ENCODE measurements at regions not wholly inside any gene's neighbourhood (a gene's known extent, or its start where the extent isn't known, plus 50 kb on each side); places are given as distances from the start of the nearest gene placed in this dataset.

DNA sequence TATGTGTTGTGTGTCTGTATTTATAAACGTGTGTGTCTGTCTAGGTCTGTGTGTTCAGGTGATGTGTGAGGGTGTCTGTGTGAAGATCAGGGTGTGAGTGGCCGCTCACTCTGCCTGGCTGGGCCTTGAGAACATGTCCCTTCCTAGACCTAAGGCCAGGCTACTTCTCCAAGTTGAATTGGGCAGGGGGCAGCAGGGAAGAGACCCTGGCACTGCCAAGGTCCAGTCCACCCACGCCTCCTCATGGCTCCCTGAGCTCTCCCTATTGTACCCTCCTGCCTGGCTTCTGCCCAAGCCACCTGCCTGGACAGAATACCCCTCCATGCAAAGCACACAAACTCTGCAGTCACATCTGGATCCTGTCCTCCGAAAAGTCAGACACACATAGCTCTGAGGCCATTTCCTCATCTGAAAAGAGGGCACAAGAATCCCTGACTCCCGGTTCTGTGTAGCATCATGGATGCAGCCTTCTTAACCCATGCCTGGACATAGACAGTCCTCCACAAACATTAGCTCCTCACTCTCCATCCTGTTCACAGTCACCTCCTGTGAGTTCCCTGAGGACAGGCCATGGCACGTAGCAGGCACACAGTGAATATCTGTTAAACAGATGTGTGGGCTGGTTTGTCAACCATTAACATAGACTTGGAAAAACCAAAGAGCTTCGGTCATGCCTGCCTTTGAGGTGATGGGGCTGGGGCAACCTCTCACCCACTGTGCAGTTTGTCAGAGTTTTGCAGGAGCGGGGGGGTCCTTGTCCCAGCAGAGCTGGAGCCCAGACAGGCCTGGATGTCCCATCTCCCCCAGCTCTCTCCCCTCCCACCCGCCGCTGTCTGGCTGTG is 167.8 kb upstream of the MVB12B start:
- no TSS peak for BruUV-seq (replicated peaks)
- ChIA-PET POLR2A (no interaction called here), CTCF (interaction anchor here (0.6 kb wide), 1 partner anchor 751 kb away, joined by 4 read pairs; no protein-coding TSS in a partner anchor)
- H3K9me3 Mint-ChIP-seq (ENCODE audit: unreplicated experiment), result no peaks in the 10 kb centered on the region
- H3K36me3 Mint-ChIP-seq (ENCODE audit: insufficient read depth, unreplicated experiment), result no peaks in the 10 kb centered on the region
- TF ChIP-seq, protein P1, sequence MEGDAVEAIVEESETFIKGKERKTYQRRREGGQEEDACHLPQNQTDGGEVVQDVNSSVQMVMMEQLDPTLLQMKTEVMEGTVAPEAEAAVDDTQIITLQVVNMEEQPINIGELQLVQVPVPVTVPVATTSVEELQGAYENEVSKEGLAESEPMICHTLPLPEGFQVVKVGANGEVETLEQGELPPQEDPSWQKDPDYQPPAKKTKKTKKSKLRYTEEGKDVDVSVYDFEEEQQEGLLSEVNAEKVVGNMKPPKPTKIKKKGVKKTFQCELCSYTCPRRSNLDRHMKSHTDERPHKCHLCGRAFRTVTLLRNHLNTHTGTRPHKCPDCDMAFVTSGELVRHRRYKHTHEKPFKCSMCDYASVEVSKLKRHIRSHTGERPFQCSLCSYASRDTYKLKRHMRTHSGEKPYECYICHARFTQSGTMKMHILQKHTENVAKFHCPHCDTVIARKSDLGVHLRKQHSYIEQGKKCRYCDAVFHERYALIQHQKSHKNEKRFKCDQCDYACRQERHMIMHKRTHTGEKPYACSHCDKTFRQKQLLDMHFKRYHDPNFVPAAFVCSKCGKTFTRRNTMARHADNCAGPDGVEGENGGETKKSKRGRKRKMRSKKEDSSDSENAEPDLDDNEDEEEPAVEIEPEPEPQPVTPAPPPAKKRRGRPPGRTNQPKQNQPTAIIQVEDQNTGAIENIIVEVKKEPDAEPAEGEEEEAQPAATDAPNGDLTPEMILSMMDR (IDR thresholded peaks at IDR 0.05; ENCODE audit: unreplicated experiment), result no peak
- intact Hi-C loops (cut with micrococcal nuclease), result no loop called here
- H3K4me3 Mint-ChIP-seq (ENCODE audit: unreplicated experiment), result no peak overlapping the region
- DNase-seq (ENCODE audit: unreplicated experiment), result no peak
- no peak overlapping the region for H3K27ac Mint-ChIP-seq (ENCODE audit: low read depth, unreplicated experiment)
- H3K4me1 Mint-ChIP-seq (ENCODE audit: insufficient read depth, unreplicated experiment), result no peaks in the 10 kb centered on the region
- peaks cover 54% of the 10 kb centered on the region for H3K27me3 Mint-ChIP-seq (ENCODE audit: insufficient read depth, unreplicated experiment)

DNA sequence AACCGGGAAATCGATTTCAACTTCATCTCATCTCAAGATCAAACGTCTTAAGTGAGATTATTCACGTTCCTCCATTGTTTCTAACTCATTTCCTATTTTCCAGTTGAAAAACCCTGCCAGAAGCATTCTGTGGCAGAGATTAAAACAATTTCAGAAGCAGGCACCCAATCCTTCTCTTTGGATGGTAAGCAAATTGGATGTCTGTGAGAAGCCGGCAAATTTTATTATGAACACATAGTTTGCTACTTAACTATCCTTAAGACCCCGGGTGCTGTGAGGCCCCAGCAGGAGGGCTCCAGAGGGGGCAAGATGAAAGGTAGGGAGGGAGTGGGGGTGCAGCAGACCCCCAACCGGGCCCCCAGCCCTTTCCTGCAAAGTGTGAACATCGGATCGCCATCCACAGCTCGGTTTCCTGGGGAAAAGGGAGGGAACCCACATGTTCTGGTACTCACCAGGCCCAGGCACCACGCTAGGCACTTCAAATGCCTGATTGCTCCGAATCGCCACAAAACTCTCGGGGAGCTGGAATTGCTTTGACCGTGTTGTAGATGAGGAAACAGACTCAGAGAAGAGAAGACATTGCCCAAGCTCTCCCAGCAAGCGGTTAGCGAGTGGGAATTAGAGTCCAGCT is 167.1 kb upstream of the MVB12B start:
- CTCF ChIA-PET, result interaction anchor here (0.6 kb wide), 1 partner anchor 751 kb away, joined by 4 read pairs; no protein-coding TSS in a partner anchor
- Mint-ChIP-seq H3K4me1 (ENCODE audit: insufficient read depth, unreplicated experiment) (no peaks in the 10 kb centered on the region), H3K36me3 (ENCODE audit: insufficient read depth, unreplicated experiment) (no peaks in the 10 kb centered on the region), H3K27ac (ENCODE audit: low read depth, unreplicated experiment) (no peak overlapping the region), H3K9me3 (ENCODE audit: unreplicated experiment) (no peaks in the 10 kb centered on the region), H3K27me3 (ENCODE audit: insufficient read depth, unreplicated experiment) (peaks cover 46% of the 10 kb centered on the region), H3K4me3 (ENCODE audit: unreplicated experiment) (no peak overlapping the region)
- TF ChIP-seq, protein P1 (IDR thresholded peaks at IDR 0.05; ENCODE audit: unreplicated experiment), result no peak
- BruUV-seq (replicated peaks), result no TSS peak
- intact Hi-C loops (cut with micrococcal nuclease), result no loop called here
- no peak for DNase-seq (ENCODE audit: unreplicated experiment)
- POLR2A ChIA-PET, result no interaction called here

DNA sequence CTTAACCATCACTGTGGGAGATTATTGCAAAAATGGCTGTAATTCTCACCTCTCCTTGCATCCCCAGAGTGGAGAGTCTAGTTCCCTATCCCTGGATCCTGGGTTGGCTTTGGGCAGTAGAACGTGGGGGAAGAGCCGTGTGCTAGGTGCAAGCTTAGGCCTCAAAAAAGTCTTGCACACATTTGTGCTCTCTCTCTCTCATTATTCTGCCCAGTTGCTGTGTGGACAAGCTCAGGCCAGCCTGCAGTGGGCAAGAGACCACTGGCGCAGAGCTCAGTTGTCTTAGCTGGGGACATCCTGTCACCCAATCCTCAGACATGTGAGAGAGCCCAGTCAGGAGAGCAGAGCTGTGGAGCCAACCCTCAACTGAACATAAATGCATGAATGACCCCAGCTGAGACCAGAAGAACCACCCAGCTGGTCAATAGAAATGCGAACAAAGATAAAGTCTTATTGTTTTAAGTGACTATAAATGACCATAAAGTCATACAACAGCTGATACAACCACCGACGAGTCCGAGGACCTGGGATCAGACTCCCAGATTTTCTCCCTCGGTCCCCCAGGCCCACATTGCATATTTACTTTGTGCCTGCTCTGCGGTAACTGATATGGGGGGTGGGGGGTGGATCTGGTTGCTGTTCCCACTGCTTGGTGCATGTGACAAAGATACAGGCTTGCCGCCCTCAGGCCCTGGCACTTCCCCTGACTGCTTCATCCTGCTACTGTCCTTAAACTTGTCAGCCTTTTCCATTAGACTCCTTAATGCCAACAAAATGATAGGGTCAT is 166.4 kb upstream of the MVB12B start:
- no TSS peak for BruUV-seq (replicated peaks)
- CTCF ChIA-PET, result interaction anchor here (0.6 kb wide), 1 partner anchor 68 kb away, joined by 3 read pairs; no protein-coding TSS in a partner anchor
- peaks cover 50% of the 10 kb centered on the region for H3K27me3 Mint-ChIP-seq (ENCODE audit: insufficient read depth, unreplicated experiment)
- no peaks in the 10 kb centered on the region for H3K9me3 Mint-ChIP-seq (ENCODE audit: unreplicated experiment)
- DNase-seq (ENCODE audit: unreplicated experiment), result no peak
- no peaks in the 10 kb centered on the region for H3K36me3 Mint-ChIP-seq (ENCODE audit: insufficient read depth, unreplicated experiment)
- POLR2A ChIA-PET, result no interaction called here
- no peak overlapping the region for H3K27ac Mint-ChIP-seq (ENCODE audit: low read depth, unreplicated experiment)
- TF ChIP-seq, protein P1 (IDR thresholded peaks at IDR 0.05; ENCODE audit: unreplicated experiment), result no peak
- no peaks in the 10 kb centered on the region for H3K4me1 Mint-ChIP-seq (ENCODE audit: insufficient read depth, unreplicated experiment)
- H3K4me3 Mint-ChIP-seq (ENCODE audit: unreplicated experiment), result no peak overlapping the region
- intact Hi-C loops (cut with micrococcal nuclease), result no loop called here

DNA sequence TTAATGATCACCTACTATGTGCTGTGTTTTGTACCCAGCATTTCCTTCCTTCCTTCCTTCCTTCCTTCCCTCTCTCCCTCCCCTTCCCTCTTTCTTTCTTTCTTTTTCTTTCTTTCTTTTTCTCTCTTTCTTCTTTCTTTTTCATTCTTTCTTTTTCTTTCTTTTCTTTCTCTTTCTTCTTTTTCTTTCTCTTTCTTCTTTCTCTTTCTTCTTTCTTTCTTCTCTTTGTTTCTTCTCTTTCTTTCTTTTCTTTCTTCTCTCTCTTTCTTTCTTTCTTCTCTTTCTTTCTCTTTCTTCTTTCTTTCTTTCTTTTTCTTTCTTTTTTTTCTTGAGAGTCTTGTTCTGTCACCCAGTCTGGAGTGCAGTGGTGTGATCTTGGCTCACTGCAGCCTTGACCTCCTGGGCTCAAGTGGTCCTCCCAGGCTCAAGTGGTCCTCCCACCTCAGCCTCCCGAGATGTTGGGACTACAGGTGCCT is 165.7 kb upstream of the MVB12B start:
- Mint-ChIP-seq H3K4me3 (ENCODE audit: unreplicated experiment) (no peak overlapping the region), H3K4me1 (ENCODE audit: insufficient read depth, unreplicated experiment) (no peaks in the 10 kb centered on the region), H3K27ac (ENCODE audit: low read depth, unreplicated experiment) (no peak overlapping the region), H3K36me3 (ENCODE audit: insufficient read depth, unreplicated experiment) (no peaks in the 10 kb centered on the region), H3K27me3 (ENCODE audit: insufficient read depth, unreplicated experiment) (peaks cover 56% of the 10 kb centered on the region), H3K9me3 (ENCODE audit: unreplicated experiment) (no peaks in the 10 kb centered on the region)
- ChIA-PET CTCF (no interaction called here), POLR2A (no interaction called here)
- TF ChIP-seq, protein P1 (IDR thresholded peaks at IDR 0.05; ENCODE audit: unreplicated experiment), result no peak
- no TSS peak for BruUV-seq (replicated peaks)
- intact Hi-C loops (cut with micrococcal nuclease), result no loop called here
- no peak for DNase-seq (ENCODE audit: unreplicated experiment)

Data from MCF 10A (cell line).